HL-60 (cell line): ENCODE measurements at regions not wholly inside any gene's neighbourhood (a gene's known extent, or its start where the extent isn't known, plus 50 kb on each side); places are given as distances from the start of the nearest gene placed in this dataset.
"Not testable (repeated sequence)": the region's sequence is repeated elsewhere in the genome, so short reads cannot be mapped to it uniquely, and the experiment has no call there.

Source experiments
- DNase-seq, 2 experiments: peaks; one replicate each; pipeline ENCODE4 v3.0.0-alpha.2; 2010 to 2020; ENCODE audit warnings: low read depth in 1 of 2, low spot score in 1 of 2
- H3K27ac ChIP-seq: fragments of 250-450 bp; sonication (Bioruptor Pico); replicated peaks from 2 replicates; pipeline ENCODE4 v1.5.1; 2020; ENCODE audit warnings: mild to moderate bottlenecking, moderate library complexity
- H3K27me3 ChIP-seq: fragments of 250-450 bp; sonication (Bioruptor Pico); 2 replicates; pipeline ENCODE4 v1.5.1; 2021; ENCODE audit warnings: mild to moderate bottlenecking, moderate library complexity; ENCODE audit not compliant: insufficient read depth, poor library complexity, severe bottlenecking
- H3K4me3 ChIP-seq: replicated peaks from 2 replicates; pipeline ENCODE4 v1.5.1; 2011; ENCODE audit warnings: mild to moderate bottlenecking, control low read depth, low read length; ENCODE audit not compliant: insufficient read depth
- GABPA ChIP-seq: IDR thresholded peaks from 2 replicates; pipeline ENCODE4 v1.6.1; 2012; ENCODE audit warnings: low read depth
- POLR2AphosphoS5 ChIP-seq: IDR thresholded peaks from 2 replicates; pipeline ENCODE4 v1.6.1; 2012; ENCODE audit warnings: low read depth
- SPI1 ChIP-seq: IDR thresholded peaks from 2 replicates; pipeline ENCODE4 v1.6.1; 2012; ENCODE audit warnings: low read depth, mild to moderate bottlenecking, borderline replicate concordance
- TF ChIP-seq, protein P1 (sequence below): IDR thresholded peaks from 2 replicates; pipeline ENCODE4 v1.6.1; 2012; ENCODE audit warnings: low read depth; ENCODE audit not compliant: insufficient replicate concordance
- TF ChIP-seq, protein P2 (sequence below): IDR thresholded peaks from one replicate; pipeline ENCODE4 v1.5.1; 2011; ENCODE audit warnings: low read length, control low read depth, inconsistent platforms; ENCODE audit not compliant: insufficient read depth

DNA sequence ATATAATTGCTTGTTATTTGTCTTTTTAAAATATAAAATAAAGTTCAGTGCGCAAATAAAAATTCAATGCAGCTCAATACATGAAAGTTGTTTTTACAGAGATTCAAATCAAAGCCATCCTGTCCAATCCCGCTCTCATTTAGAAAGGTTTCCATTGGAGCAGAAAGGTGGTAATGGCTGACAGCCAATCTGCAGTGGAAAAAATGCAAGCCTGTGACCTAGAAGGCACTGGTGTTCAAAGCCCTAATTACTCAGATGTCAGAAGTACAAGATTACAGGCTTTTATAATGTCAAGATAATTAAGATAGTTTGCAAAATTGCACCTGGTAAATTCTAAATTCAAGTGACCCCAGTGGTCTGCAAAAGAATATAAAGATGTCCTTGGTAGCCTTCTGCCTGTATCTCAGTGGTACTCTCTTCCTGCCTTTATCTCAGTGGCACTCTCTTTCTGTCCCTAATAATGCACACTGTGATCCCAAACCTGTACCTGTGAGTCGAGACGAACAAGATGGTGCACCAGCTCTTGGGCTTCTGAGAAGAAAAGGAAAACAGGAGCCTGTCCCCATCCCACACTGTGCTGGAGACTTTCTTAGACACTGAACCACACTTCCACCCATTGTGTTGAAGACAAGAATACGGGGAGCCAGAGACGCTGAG is 212.6 kb upstream of the FRG1 start:
- not testable (repeated sequence) for DNase-seq, H3K27me3 ChIP-seq, H3K27ac ChIP-seq, H3K4me3 ChIP-seq

DNA sequence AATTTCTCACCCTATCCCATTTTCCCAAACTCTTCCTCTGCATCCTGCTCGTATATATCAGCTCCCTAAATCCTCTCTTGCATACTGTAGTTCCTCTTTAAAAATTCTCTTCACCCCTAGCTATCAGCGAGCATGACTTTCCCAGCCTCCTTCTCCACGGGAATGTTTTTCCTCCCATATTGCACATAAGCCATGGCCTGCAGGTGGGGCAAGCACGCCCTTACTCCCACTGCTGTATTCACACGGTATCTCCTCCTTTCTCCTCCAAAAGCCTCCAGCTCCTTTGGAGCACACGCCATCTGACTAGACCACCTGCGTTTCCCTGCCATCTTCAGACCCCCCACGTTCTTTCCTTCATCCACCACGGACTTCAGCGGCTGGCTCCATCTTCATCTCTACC is 208.7 kb upstream of the FRG1 start:
- not testable (repeated sequence) for H3K27ac ChIP-seq, DNase-seq, H3K4me3 ChIP-seq, H3K27me3 ChIP-seq

DNA sequence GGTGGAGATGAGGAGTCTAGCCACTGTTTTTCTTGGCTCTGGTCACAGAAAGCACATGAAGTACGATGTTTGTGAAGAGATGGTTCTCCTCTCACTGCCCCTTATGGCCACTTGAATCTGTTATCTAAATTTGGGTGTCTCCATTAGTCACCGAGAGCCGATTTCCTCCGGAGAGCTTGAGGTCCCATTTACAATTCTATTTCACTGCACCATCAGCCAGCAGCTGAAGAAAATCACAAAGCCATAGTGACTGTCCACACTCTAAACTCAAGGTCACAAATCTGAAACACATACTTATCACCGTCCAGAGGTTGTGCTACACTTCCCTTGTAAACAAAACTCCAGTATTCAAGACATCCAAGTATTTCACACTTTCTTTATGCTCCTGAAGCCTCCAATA is 207.2 kb upstream of the FRG1 start:
- not testable (repeated sequence) for H3K27ac ChIP-seq, DNase-seq, H3K27me3 ChIP-seq, H3K4me3 ChIP-seq

DNA sequence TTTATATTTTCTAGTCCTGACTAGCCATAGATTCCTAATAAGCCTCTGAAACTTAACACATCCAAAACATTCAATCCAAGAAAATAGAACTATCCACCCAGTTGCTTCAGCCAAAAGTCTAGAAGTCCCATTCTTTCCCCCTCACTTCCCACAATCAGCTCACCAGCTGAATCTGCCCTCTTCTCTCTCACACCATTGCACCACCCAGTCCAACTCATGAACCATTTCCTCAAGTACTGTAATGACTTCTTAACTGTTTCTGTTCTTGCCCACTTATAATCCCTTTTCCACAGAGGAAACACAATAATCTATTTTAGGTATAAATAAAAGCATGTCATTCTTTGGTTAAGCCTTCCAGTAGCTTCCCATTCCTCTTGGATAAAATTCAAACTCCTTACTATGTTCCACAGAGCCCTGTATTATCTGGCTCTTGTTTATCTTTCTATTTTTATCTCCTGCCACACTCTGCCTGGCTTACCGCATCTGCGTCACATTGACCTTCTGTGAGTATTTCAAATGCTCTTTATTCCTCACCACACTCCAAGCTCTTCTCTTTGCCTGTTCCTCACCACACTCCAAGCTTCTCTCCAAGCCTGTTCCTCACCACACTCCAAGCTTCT is 205.9 kb upstream of the FRG1 start:
- H3K27ac ChIP-seq, DNase-seq, H3K27me3 ChIP-seq, H3K4me3 ChIP-seq: not testable (repeated sequence)

DNA sequence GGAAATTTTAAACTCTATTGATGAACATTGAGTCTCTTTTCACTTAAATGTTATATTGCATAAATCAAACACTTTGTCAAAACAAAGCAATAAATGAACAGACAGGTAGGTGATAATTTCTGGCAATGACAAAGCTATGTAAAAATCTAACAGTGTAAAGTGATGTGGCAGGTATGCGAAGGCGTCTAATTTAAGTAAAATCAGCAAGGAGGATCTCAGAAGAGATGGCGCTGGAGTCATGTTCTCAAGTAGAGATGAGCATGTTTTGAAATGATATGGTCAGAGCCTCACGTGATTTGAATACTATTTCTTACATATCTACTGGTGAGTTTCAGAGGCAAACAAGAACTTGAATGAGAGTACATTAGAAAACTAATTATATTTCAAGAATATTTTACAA is 204.0 kb upstream of the FRG1 start:
- not testable (repeated sequence) for H3K27ac ChIP-seq, H3K27me3 ChIP-seq, DNase-seq, H3K4me3 ChIP-seq

DNA sequence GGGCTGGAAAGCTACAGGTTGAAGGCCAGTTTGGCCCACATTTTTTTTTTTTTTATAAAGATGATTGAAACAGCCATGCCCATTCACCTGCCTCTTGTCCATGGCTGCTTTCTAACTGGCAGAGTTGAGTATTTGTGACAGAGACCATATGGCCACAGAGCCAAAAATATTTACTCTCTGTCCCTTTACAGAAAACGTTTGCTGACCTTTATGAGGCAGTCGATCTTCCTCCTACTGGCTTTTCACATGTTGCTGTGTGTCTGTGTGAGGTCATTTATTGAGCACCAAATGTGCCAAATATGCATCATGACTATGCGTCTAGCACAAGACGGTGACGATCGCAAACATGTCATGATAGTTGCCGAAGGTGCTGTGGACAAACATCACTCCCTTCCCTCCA is 200.6 kb upstream of the FRG1 start:
- not testable (repeated sequence) for H3K27ac ChIP-seq, H3K4me3 ChIP-seq, H3K27me3 ChIP-seq, DNase-seq

DNA sequence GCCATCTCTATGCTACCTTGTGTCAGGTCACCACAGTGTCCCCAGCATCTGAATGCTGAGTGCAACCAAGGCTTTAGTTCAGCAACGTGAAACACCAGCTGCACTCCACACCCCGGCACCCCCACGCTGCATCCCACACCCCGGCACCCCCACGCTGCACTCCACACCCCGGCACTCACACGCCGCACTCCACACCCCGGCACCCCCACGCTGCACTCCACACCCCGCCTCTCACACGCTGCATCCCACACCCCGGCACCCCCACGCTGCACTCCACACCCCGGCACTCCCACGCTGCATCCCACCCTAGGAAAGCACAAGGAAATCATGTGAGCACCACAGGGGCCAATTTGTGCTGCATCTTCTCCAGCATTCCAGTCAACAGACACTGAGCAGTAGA is 199.8 kb upstream of the FRG1 start:
- no peaks in the 10 kb centered on the region for H3K27me3 ChIP-seq
- no peak for DNase-seq
- TF ChIP-seq GABPA (no peak), POLR2AphosphoS5 (no peak), SPI1 (no peak)
- TF ChIP-seq, protein P1, sequence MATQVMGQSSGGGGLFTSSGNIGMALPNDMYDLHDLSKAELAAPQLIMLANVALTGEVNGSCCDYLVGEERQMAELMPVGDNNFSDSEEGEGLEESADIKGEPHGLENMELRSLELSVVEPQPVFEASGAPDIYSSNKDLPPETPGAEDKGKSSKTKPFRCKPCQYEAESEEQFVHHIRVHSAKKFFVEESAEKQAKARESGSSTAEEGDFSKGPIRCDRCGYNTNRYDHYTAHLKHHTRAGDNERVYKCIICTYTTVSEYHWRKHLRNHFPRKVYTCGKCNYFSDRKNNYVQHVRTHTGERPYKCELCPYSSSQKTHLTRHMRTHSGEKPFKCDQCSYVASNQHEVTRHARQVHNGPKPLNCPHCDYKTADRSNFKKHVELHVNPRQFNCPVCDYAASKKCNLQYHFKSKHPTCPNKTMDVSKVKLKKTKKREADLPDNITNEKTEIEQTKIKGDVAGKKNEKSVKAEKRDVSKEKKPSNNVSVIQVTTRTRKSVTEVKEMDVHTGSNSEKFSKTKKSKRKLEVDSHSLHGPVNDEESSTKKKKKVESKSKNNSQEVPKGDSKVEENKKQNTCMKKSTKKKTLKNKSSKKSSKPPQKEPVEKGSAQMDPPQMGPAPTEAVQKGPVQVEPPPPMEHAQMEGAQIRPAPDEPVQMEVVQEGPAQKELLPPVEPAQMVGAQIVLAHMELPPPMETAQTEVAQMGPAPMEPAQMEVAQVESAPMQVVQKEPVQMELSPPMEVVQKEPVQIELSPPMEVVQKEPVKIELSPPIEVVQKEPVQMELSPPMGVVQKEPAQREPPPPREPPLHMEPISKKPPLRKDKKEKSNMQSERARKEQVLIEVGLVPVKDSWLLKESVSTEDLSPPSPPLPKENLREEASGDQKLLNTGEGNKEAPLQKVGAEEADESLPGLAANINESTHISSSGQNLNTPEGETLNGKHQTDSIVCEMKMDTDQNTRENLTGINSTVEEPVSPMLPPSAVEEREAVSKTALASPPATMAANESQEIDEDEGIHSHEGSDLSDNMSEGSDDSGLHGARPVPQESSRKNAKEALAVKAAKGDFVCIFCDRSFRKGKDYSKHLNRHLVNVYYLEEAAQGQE = no peak
- TF ChIP-seq, protein P2, sequence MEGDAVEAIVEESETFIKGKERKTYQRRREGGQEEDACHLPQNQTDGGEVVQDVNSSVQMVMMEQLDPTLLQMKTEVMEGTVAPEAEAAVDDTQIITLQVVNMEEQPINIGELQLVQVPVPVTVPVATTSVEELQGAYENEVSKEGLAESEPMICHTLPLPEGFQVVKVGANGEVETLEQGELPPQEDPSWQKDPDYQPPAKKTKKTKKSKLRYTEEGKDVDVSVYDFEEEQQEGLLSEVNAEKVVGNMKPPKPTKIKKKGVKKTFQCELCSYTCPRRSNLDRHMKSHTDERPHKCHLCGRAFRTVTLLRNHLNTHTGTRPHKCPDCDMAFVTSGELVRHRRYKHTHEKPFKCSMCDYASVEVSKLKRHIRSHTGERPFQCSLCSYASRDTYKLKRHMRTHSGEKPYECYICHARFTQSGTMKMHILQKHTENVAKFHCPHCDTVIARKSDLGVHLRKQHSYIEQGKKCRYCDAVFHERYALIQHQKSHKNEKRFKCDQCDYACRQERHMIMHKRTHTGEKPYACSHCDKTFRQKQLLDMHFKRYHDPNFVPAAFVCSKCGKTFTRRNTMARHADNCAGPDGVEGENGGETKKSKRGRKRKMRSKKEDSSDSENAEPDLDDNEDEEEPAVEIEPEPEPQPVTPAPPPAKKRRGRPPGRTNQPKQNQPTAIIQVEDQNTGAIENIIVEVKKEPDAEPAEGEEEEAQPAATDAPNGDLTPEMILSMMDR = no peak
- no peak overlapping the region for H3K27ac ChIP-seq
- H3K4me3 ChIP-seq = no peak overlapping the region

DNA sequence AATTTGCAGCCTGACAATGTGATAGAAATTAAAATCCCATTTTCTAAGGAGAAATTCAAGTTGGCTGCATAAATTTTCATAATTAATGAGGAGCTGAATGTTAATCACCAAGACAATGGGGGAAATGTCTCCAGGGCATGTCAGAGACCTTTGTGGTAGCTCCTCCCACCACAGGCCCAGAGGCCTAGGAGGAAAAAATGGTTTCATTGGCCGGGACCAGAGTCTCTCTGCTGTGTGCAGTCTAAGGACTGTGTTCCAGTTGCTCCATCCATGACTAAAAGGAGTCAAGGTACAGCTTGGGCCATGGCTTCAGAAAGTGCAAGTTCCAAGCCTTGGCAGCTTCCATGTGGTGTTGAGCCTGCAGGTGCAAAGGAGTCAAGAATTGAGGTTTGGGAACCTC is 187.6 kb upstream of the FRG1 start:
- not testable (repeated sequence) for DNase-seq, H3K4me3 ChIP-seq, H3K27me3 ChIP-seq, H3K27ac ChIP-seq
